Neuronal stem cell (in vitro differentiated cells): ENCODE measurements at regions not wholly inside any gene's neighbourhood (a gene's known extent, or its start where the extent isn't known, plus 50 kb on each side); places are given as distances from the start of the nearest gene placed in this dataset.

Source experiments
- DNase-seq: peaks from one replicate; pipeline ENCODE4 v3.0.0-alpha.2; 2013; ENCODE audit warnings: low spot score
- H2AFZ ChIP-seq: one replicate; pipeline ENCODE4 v1.6.1; 2013; ENCODE audit warnings: mild to moderate bottlenecking, low read length, inconsistent platforms
- H2AK5ac ChIP-seq: 2 replicates; pipeline ENCODE4 v1.6.1; 2013; ENCODE audit warnings: low read depth, mild to moderate bottlenecking, inconsistent platforms, low read length, moderate library complexity, mixed read lengths
- H2BK120ac ChIP-seq: 2 replicates; pipeline ENCODE4 v1.6.1; 2013; ENCODE audit warnings: low read depth, mild to moderate bottlenecking, inconsistent platforms, low read length, moderate library complexity, mixed read lengths
- H2BK12ac ChIP-seq: one replicate; pipeline ENCODE4 v1.6.1; 2013; ENCODE audit warnings: low read length, inconsistent platforms
- H2BK15ac ChIP-seq: 2 replicates; pipeline ENCODE4 v1.6.1; 2013; ENCODE audit warnings: mild to moderate bottlenecking, low read length, inconsistent platforms, mixed read lengths
- H2BK5ac ChIP-seq: one replicate; pipeline ENCODE4 v1.6.1; 2013; ENCODE audit warnings: inconsistent platforms, mild to moderate bottlenecking, low read length, moderate library complexity
- H3K14ac ChIP-seq: one replicate; pipeline ENCODE4 v1.6.1; 2013; ENCODE audit warnings: low read length, inconsistent platforms
- H3K18ac ChIP-seq: 2 replicates; pipeline ENCODE4 v1.6.1; 2013; ENCODE audit warnings: low read length, inconsistent platforms
- H3K23ac ChIP-seq: 2 replicates; pipeline ENCODE4 v1.6.1; 2013; ENCODE audit warnings: low read depth, mild to moderate bottlenecking, mixed read lengths, low read length, inconsistent platforms; ENCODE audit not compliant: poor library complexity
- H3K27ac ChIP-seq: replicated peaks from 3 replicates; pipeline ENCODE4 v1.5.1; 2013; ENCODE audit warnings: low read length, inconsistent platforms
- H3K27me3 ChIP-seq, 3 experiments: 2 replicates each; pipeline ENCODE4 v1.6.1; 2013; ENCODE audit warnings: low read length in 3 of 3, mild to moderate bottlenecking in 2 of 3, inconsistent platforms in 1 of 3, low read depth in 1 of 3, mixed read lengths in 1 of 3, moderate library complexity in 1 of 3; ENCODE audit not compliant: control insufficient read depth in 3 of 3, insufficient read depth in 3 of 3
- H3K36me3 ChIP-seq, 2 donors: replicated peaks in 1 of 2; 2 replicates each; pipeline ENCODE4 v1.6.1; 2013; ENCODE audit warnings: low read length in 2 of 2; ENCODE audit not compliant: control insufficient read depth in 2 of 2, insufficient read depth in 2 of 2
- H3K4ac ChIP-seq: 2 replicates; pipeline ENCODE4 v1.6.1; 2013; ENCODE audit warnings: inconsistent platforms, mild to moderate bottlenecking, low read length, moderate library complexity
- H3K4me1 ChIP-seq, 2 donors: 1 replicate in 1 of 2; 2 replicates in 1 of 2; pipeline ENCODE4 v1.6.1; 2013; ENCODE audit warnings: low read length in 2 of 2, low read depth in 1 of 2; ENCODE audit not compliant: control insufficient read depth in 2 of 2, insufficient read depth in 1 of 2
- H3K4me2 ChIP-seq: one replicate; pipeline ENCODE4 v1.6.1; 2013; ENCODE audit warnings: mild to moderate bottlenecking, low read length, inconsistent platforms; ENCODE audit not compliant: insufficient read depth, poor library complexity, severe bottlenecking
- H3K4me3 ChIP-seq, 2 donors: 2 replicates each; pipeline ENCODE4 v1.5.1; 2013; ENCODE audit warnings: low read length in 2 of 2, mild to moderate bottlenecking in 2 of 2, inconsistent platforms in 1 of 2, moderate library complexity in 1 of 2
- H3K79me1 ChIP-seq: one replicate; pipeline ENCODE4 v1.6.1; 2013; ENCODE audit warnings: low read depth, mild to moderate bottlenecking, inconsistent platforms, low read length, moderate library complexity
- H3K9ac ChIP-seq: one replicate; pipeline ENCODE4 v1.6.1; 2013; ENCODE audit warnings: mild to moderate bottlenecking, low read depth, low read length, inconsistent platforms; ENCODE audit not compliant: poor library complexity
- H3K9me3 ChIP-seq, 2 donors: replicated peaks in 1 of 2; 2 replicates each; pipeline versions ENCODE3 to v1.6.1; 2013; ENCODE audit warnings: low read length in 2 of 2, mild to moderate bottlenecking in 2 of 2, inconsistent platforms in 1 of 2, low read depth in 1 of 2, mixed read lengths in 1 of 2, moderate library complexity in 1 of 2; ENCODE audit not compliant: control insufficient read depth in 2 of 2, insufficient read depth in 1 of 2
- H4K8ac ChIP-seq: one replicate; pipeline ENCODE4 v1.6.1; 2013; ENCODE audit warnings: low read depth, mild to moderate bottlenecking, inconsistent platforms, low read length, moderate library complexity
- H4K91ac ChIP-seq: one replicate; pipeline ENCODE4 v1.6.1; 2013; ENCODE audit warnings: low read length, low read depth, mild to moderate bottlenecking, inconsistent platforms; ENCODE audit not compliant: poor library complexity
- WGBS, 2 donors: extraction: QIAGEN DNeasy Blood & Tissue Kit; methylation state at CpG; one replicate each; pipeline ENCODE4 v1.1.7; 2013; ENCODE audit warnings: missing lambda C conversion rate in 2 of 2, mixed read lengths in 1 of 2; ENCODE audit not compliant: insufficient read length in 2 of 2, insufficient replicate concordance in 1 of 2; ENCODE audit errors: extremely low coverage in 2 of 2; 5-methylcytosine and 5-hydroxymethylcytosine counted together

DNA sequence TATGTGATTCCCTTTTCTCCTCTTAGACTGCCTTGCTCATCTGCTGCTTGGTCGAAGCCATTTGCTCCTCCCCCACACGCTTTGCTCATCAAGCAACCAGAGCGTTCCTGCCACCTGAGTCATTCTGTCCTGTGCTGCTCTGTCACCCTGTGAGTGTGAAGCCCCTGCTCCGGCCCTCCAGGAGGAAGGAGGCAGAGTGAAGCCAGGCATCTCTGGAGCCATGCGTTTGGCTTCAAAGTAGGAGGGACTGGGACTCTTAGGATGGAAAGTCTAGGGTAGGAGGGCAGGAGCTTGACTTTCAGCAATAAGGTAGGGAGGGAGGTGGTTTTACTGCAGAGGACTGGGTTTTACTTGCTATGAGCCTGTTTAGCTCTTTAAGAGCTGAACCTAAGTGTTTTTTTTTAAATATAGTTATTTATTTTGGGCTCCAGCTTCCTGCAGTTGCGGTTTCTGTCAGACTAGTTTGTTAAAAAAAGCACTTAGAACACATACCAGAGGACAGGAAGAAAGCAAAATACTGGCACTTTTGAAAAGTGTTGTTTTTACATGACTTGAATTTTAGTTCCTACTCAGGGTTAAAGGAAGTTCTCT lies 63.6 kb downstream of the SPINK2 start:
- Histone ChIP-seq H3K9me3 (no peaks in the 10 kb centered on the region), H3K27ac (no peak overlapping the region)

GRCh38 chr4:56757261-56757746 lies 64.2 kb downstream of the SPINK2 start:
- Histone ChIP-seq H3K18ac (peak overlapping the region; percentile 11), H2AFZ (peak overlapping the region; percentile 65), H3K36me3 (no peaks in the 10 kb centered on the region), H3K27ac (no peak overlapping the region), H4K8ac (no peak overlapping the region), H3K14ac (no peak overlapping the region), H3K4me2 (no peak overlapping the region), H3K23ac (no peak overlapping the region), H3K4me1 (peaks cover 0 to 3% of the 10 kb centered on the region in 2 donors), H3K79me1 (no peaks in the 10 kb centered on the region), H4K91ac (no peak overlapping the region), H2AK5ac (no peak overlapping the region), H3K9ac (no peak overlapping the region), H3K4ac (no peak overlapping the region), H3K9me3 (no peaks in the 10 kb centered on the region), H3K4me3 (no peak overlapping the region), H2BK120ac (no peak overlapping the region), H3K27me3 (peaks cover 0 to 1% (median 0%) of the 10 kb centered on the region in 3 experiments), H2BK5ac (no peak overlapping the region), H2BK12ac (no peak overlapping the region), H2BK15ac (no peak overlapping the region)
- DNase-seq, result no peak
- no CpG with 5 or more reads among the region's 5 CpGs for WGBS, 2 donors

More for the DNA sequence above, 63.6 kb downstream of the SPINK2 start:
- Histone ChIP-seq H2BK15ac (no peak overlapping the region), H2AFZ (peak overlapping the region; percentile 65), H3K4me2 (no peak overlapping the region), H2BK12ac (no peak overlapping the region), H2AK5ac (no peak overlapping the region), H3K4me3 (no peak overlapping the region), H3K36me3 (no peaks in the 10 kb centered on the region), H2BK120ac (no peak overlapping the region), H4K91ac (no peak overlapping the region), H4K8ac (no peak overlapping the region), H3K4me1 (peaks cover 0 to 3% of the 10 kb centered on the region in 2 donors), H2BK5ac (no peak overlapping the region), H3K27me3 (peaks cover 0 to 4% (median 0%) of the 10 kb centered on the region in 3 experiments), H3K23ac (no peak overlapping the region), H3K79me1 (no peaks in the 10 kb centered on the region), H3K9ac (no peak overlapping the region), H3K18ac (no peak overlapping the region), H3K14ac (no peak overlapping the region), H3K4ac (no peak overlapping the region)
- DNase-seq, result peak; percentile 41
- no CpG with 5 or more reads among the region's 6 CpGs for WGBS, 2 donors

- H3K18ac ChIP-seq, result no peak overlapping the region
- no peaks in the 10 kb centered on the region for H3K36me3 ChIP-seq
- no peak overlapping the region for H3K4ac ChIP-seq
- no peak overlapping the region for H2BK15ac ChIP-seq
- H3K4me2 ChIP-seq, result no peak overlapping the region
- peaks cover 0 to 3% of the 10 kb centered on the region in 2 donors for H3K4me1 ChIP-seq
- H3K27me3 ChIP-seq, result no peaks in the 10 kb centered on the region
- no CpG with 5 or more reads among the region's 4 CpGs for WGBS, 2 donors
- H4K91ac ChIP-seq, result no peak overlapping the region
- no peaks in the 10 kb centered on the region for H3K79me1 ChIP-seq
- no peak overlapping the region for H2BK12ac ChIP-seq
- no peak overlapping the region for H3K27ac ChIP-seq
- no peak overlapping the region for H2BK120ac ChIP-seq
- no peak overlapping the region for H4K8ac ChIP-seq
- no peak overlapping the region for H3K4me3 ChIP-seq
- H3K9me3 ChIP-seq, result no peaks in the 10 kb centered on the region
- no peak overlapping the region for H2AFZ ChIP-seq
- no peak overlapping the region for H2AK5ac ChIP-seq
- H2BK5ac ChIP-seq, result no peak overlapping the region
- no peak overlapping the region for H3K23ac ChIP-seq
- no peak for DNase-seq
- H3K14ac ChIP-seq, result no peak overlapping the region
- H3K9ac ChIP-seq, result no peak overlapping the region
Measured at GRCh38 chr4:56755901-56756300, 65.6 kb downstream of the SPINK2 start.

- H2AK5ac ChIP-seq, result no peak overlapping the region
- no peak overlapping the region for H2BK120ac ChIP-seq
- H2BK5ac ChIP-seq, result no peak overlapping the region
- H3K27ac ChIP-seq, result no peak overlapping the region
- no peaks in the 10 kb centered on the region for H3K79me1 ChIP-seq
- H3K4ac ChIP-seq, result no peak overlapping the region
- H2BK12ac ChIP-seq, result no peak overlapping the region
- no peak overlapping the region for H3K9ac ChIP-seq
- no peak overlapping the region for H2AFZ ChIP-seq
- H3K4me3 ChIP-seq, result no peak overlapping the region
- no peak overlapping the region for H2BK15ac ChIP-seq
- H4K8ac ChIP-seq, result no peak overlapping the region
- no peak overlapping the region for H4K91ac ChIP-seq
- H3K14ac ChIP-seq, result no peak overlapping the region
- H3K18ac ChIP-seq, result no peak overlapping the region
- no peaks in the 10 kb centered on the region for H3K27me3 ChIP-seq
- DNase-seq, result no peak
- H3K4me1 ChIP-seq, result peaks cover 0 to 3% of the 10 kb centered on the region in 2 donors
- H3K36me3 ChIP-seq, result no peaks in the 10 kb centered on the region
- H3K4me2 ChIP-seq, result no peak overlapping the region
- no CpG with 5 or more reads among the region's 2 CpGs for WGBS, 2 donors
- no peak overlapping the region for H3K23ac ChIP-seq
- no peaks in the 10 kb centered on the region for H3K9me3 ChIP-seq
Measured at GRCh38 chr4:56752985-56753384, 68.5 kb downstream of the SPINK2 start.
